RPMI8226 (cell line): ENCODE measurements at regions not wholly inside any gene's neighbourhood (a gene's known extent, or its start where the extent isn't known, plus 50 kb on each side); places are given as distances from the start of the nearest gene placed in this dataset.
"Not testable (repeated sequence)": the region's sequence is repeated elsewhere in the genome, so short reads cannot be mapped to it uniquely, and the experiment has no call there.

Experiments
- DNase-seq: peaks from one replicate; pipeline ENCODE4 v3.0.0-alpha.2; 2015

DNA sequence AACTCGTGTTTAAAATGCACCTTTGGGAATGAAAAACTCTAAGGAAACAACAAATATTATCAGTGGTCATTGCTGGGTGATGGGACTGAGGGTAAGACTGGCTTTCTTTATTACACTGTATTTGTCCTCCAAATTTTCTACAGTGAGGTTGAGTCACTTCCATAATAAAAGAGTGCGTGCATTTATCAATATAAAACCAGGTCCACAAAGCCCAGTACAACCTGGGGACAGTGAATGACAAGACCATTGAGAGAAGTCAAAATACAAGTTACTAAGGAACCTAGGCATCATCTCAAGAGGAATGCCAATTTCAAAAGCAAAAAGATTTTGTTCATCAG, 76.4 kb downstream of the MAGED4 start:
- no peak for DNase-seq

DNA sequence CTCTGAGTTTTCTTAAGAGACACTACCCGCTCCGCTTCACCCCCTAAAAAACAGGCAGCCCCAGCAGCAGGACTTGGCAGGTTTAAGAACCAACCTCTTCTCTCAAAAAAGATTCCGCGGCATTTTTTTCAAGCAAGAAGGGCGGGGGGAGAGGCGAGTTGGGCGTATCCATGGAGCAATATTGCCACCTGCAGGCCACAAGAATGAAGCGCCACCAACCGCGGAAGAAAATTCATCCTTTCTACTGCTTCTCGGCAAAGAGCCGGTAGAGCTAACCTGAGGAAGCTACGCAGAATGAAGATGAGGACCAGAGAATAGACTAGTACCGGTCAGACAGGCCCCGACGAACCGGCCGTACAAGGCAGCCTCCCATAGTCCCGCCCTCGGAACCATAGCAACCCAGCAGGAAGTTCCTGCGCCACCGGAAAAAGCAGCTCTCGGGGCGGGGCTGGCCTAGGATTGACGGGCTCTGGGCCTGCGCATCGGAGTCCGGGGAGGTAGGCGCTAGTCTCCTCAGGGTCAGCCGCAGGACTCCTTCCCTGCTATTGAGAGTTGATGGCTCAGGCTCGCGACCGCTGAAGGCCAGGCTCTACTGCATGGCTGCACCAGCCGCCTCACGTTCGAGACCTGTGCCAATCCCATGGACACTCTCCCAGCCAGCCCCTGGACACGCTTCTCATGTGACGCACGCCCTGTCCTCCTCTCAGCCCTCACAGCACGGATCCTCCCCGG, 76.9 kb downstream of the MAGED4 start:
- DNase-seq = peak; percentile 84

DNA sequence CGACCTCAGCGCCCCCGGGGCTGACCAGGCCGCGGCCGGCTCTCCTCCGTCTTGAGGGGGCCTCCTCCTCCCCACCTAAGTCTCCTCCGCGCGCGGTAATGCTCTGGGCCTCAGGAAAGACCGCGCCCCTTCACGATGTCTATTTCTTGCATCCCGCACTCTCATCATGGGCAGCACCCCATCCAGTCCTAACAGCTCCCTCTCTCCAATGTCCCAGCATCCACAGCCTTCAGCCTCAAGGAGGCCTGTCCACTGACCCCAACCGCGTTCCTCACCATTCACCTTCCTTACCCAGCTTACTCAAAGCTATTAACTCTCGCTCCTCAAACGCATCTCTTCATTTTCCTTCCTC, 77.5 kb downstream of the MAGED4 start:
- no peak for DNase-seq

DNA sequence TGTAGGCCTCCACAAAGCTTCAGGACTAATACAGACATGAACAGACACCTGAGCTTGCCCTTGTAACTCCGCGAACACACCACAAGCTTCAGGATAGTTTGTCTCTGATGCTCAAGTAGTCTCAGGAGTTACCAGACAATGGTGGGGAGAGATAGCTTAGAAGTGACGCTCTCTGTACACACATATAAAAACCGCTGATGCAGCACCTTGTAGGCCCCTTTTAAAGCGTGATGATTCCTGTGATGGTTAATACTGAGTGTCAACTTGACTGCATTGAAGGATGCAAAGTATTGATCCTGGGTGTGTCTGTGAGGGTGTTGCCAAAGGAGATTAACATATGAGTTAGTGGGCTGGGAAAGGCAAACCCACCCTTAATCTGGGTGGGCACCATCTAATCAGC, 78.7 kb downstream of the MAGED4 start:
- DNase-seq = no peak

DNA sequence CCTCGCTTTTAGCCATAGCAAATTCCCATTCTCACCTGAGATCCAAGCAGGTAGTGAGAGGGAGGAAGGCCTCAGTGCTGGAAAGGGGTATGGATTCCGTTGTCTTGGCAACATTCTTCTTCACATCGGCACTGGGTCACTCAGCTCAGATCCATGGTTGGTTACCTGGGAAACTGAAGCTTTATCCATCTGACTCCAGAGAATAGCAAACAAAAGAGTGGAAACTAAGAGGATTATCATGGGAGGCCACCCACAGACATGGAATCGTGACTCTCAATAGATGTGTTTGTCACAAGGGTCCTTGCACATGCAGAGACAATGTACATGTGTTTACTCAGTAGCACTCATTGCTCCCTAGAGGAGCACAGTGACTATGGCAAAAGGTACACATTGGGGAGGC, 81.0 kb downstream of the MAGED4 start:
- no peak for DNase-seq

DNA sequence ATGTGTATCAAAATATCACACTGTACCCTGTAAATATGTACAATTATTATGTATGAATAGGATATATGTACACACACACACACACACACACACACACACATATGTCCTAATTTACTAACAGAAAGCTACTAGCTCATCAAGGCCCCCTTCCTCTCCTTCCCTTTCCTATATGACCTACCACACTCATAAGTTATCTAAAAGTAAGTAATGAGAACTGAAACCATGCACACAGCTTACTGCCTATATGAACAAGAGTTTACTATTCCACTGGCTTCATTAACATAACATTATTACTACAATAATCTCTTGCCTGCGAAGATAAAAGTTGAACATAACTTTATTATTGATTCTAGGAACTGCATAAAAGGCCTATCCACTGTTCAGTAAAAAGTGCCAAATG, 83.8 kb downstream of the MAGED4 start:
- DNase-seq = not testable (repeated sequence)

DNA sequence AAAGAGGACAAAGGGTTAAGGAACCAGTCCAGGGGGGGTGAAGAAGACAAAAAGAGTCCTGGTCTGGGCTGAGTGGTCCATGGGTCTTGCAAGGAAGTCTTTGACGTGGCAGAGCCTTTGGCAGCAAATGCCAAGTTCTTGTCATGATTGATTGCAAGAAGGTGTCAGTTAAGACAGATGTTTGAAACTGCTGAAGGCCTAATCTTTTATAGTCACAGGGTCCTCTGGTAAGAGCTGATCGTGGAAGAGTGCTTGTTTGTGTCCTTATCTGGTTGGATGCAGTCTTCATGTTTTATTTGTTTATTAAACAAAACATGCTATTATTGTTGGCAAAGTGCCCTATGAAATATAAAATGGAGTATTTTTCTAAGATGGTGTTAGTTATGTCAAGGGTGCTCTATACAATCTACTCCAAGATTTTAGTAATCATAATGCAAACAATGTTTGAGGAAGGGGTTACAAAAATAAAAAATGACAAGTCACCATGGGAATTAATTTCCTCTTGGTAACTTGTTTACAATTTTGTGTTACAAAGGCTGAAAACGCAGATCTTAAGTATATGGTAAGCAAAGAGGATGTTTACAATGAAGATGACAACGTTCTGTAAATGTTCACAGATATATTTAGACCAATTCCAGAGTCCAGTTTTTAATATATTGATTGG, 85.9 kb downstream of the MAGED4 start:
- no peak for DNase-seq

DNA sequence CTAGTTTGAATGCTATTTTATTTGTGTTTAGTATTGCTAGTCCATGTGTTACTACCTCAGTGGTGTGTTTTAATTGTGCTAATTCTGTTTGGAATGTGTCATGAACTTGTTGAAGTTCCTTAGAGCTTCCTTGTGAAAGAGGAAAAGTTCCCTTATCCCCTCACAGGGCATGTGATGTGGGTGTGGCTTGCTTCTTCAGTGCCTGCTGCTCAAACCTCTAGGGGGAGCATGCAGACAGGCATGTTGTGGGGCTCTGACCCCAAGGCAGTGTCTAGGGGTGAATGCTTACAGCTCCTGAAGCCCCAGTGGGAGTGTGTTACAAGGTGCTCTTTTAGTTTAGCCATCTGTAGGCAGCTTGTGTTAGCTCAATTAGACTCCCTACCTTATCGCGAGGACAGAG, 86.5 kb downstream of the MAGED4 start:
- no peak for DNase-seq

DNA sequence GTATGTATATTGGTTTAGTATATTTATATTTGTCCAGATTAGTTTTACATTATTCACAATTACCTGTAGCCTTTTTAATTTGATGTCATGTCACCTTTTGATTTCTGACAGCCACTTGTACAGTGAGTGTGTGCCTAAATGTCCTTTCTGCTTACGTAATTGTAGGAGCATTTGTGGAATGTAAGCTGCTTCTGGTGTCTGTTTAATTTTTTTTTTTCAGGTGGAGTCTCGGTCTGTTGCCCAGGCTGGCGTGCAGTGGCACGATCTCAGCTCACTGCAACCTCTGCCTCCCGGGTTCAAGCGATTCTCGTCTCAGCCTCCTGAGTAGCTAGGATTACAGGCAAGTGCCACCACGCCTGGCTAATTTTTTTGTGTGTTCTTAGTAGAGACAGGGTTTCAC, 91.2 kb upstream of the XAGE2 start:
- DNase-seq = no peak

DNA sequence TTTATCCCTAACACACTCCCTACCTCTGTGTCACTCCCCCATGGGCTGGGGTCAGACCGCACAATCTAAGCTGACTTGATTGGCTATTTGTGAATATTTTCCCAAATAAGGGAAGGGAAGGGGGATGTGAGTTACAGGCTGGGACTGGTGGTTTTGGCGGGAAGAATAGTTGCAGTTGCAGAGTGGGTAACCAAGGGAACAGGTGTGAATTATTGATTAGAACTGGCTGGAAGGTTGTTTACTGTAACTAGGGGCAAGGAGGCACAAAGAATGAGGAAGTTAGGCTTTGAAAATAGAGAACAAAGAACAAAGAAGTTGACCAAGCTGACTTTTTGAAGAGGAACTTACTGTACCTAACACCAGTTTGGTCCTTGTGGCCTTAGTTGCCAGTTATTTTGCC, 88.0 kb upstream of the XAGE2 start:
- DNase-seq = no peak

DNA sequence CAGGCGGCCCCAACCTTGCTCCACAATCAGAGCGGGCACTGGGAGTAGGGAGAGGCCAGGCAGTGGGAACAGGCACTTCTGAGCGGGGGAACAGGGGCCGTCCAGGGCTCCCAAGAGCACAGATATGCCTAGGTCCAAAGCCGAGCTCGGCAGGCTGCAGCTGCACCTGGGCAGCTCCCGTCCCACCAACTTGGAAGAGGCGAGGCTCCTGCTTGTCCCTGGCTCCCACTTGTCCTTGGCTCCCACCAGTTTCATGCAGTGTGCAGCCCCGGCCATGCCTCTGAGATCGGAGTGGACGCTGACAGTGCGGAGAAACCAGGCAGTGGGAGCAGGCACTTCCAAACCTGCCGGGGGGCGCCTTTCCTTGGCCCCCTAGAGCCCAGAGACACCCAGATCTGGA, 84.0 kb upstream of the XAGE2 start:
- no peak for DNase-seq

DNA sequence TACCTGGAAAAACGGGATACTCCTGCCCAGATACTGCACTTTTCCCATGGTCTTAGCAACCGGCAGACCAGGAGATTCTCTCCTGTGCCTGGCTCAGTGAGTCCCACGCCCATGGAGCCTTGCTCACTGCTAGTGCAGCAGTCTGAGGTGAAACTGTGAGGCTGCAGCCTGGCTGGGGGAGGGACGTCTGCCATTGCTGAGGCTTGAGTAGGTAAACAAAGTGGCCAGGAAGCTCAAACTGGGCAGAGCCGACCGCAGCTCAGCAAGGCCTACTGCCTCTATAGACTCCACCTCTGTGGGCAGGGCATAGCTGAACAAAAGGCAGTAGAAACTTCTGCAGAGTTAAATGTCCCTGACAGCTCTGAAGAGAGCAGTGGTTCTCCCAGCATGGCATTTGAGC, 69.9 kb upstream of the XAGE2 start:
- not testable (repeated sequence) for DNase-seq

DNA sequence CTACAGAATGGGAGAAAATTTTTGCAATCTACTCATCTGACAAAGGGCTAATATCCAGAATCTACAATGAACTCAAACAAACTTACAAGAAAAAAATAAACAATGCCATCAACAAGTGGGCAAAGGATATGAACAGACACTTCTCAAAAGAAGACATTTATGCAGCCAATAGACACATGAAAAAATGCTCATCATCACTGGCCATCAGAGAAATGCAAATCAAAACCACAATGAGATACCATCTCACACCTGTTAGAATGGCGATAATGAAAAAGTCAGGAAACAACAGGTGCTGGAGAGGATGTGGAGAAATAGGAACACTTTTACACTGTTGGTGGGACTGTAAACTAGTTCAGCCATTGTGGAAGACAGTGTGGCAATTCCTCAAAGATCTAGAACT, 60.3 kb upstream of the XAGE2 start:
- not testable (repeated sequence) for DNase-seq
